ENCODE measurements at regions not wholly inside any gene's neighbourhood (a gene's known extent, or its start where the extent isn't known, plus 50 kb on each side); places are given as distances from the start of the nearest gene placed in this dataset.
"Not testable (repeated sequence)": the region's sequence is repeated elsewhere in the genome, so short reads cannot be mapped to it uniquely, and the experiment has no call there.

GRCh38 chrX:80508083-80508482 lies 87.8 kb downstream of the TENT5D start:
- H3K9me3 ChIP-seq (ENCODE audit: control insufficient read depth, insufficient read depth, low read length); H3K27ac ChIP-seq (ENCODE audit: low read depth, low read length); DNase-seq (ENCODE audit: low read depth, low spot score); CTCF ChIA-PET; H3K27me3 ChIP-seq (ENCODE audit: control insufficient read depth, insufficient read depth, low read length); H3K4me3 ChIP-seq (ENCODE audit: low read depth, low read length); POLR2A ChIA-PET: not testable (repeated sequence)

DNA sequence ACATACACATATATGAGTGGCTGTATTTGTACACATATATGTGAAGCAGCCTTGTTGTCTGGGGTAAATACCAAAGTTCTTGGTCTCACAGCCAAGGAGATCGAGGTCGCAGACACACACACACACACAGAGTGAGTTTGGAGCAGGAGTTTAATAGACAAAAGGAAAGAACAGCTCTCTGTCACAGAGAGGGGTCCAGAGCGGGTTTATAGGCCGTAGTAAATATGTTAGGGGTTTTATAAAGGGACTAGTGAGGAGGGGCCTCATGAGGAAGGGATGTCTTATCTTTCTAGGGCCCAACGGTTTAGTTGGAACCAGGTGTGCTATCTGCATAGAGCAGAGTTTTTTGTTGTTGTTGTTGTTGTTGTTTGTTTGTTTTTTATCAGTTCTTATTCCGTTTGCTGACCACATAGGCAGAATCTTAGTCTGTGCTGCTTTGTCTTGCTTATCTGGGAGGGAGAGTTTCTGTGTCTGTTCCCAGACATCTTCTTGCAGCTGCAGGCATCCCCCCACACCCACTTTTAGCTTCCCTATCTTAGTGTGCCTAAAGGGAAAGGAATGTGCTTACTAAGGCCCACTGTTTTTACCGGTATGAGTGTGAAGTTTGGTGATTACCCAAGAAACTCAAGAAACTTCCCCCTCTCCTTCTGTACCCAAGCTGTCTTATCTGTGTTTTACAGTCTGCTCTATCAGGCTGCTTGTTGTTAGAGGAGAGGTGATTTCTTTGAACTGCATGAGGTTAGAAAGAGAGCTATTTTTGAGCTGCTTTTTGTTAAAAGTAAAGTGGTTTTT lies 91.9 kb downstream of the TENT5D start:
- Histone ChIP-seq H3K27me3 (ENCODE audit: control insufficient read depth, insufficient read depth, low read length) (no peaks in the 10 kb centered on the region), H3K27ac (ENCODE audit: low read depth, low read length) (no peak overlapping the region), H3K4me3 (ENCODE audit: low read depth, low read length) (no peak overlapping the region), H3K9me3 (ENCODE audit: control insufficient read depth, insufficient read depth, low read length) (no peaks in the 10 kb centered on the region)
- ChIA-PET POLR2A (no interaction called here), CTCF (no interaction called here)
- TF ChIP-seq, protein P1, sequence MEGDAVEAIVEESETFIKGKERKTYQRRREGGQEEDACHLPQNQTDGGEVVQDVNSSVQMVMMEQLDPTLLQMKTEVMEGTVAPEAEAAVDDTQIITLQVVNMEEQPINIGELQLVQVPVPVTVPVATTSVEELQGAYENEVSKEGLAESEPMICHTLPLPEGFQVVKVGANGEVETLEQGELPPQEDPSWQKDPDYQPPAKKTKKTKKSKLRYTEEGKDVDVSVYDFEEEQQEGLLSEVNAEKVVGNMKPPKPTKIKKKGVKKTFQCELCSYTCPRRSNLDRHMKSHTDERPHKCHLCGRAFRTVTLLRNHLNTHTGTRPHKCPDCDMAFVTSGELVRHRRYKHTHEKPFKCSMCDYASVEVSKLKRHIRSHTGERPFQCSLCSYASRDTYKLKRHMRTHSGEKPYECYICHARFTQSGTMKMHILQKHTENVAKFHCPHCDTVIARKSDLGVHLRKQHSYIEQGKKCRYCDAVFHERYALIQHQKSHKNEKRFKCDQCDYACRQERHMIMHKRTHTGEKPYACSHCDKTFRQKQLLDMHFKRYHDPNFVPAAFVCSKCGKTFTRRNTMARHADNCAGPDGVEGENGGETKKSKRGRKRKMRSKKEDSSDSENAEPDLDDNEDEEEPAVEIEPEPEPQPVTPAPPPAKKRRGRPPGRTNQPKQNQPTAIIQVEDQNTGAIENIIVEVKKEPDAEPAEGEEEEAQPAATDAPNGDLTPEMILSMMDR (IDR thresholded peaks at IDR 0.05; ENCODE audit: low read depth, low read length): no peak
- no peak for DNase-seq (ENCODE audit: low read depth, low spot score)

DNA sequence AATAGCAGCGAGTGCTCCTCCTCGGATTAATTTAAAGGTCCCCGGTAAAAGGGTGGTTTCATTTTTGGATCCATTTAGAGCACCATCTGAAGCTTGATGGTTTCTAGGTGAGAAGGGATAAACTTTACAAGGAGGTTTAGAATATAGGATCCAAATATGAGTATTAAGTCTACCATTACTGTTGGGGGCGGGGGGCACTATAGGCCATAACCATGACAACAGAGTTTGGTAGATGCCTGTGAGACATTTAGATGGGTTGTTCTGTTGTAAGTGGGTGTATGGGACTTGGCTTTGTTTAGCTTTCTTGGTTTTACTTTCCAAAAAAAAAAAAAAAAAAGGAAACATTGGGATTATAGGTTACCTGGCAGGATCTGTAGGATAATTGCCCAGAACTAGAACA lies 92.7 kb downstream of the TENT5D start:
- Histone ChIP-seq H3K9me3 (ENCODE audit: control insufficient read depth, insufficient read depth, low read length) (no peaks in the 10 kb centered on the region), H3K27me3 (ENCODE audit: control insufficient read depth, insufficient read depth, low read length) (no peaks in the 10 kb centered on the region), H3K4me3 (ENCODE audit: low read depth, low read length) (no peak overlapping the region), H3K27ac (ENCODE audit: low read depth, low read length) (no peak overlapping the region)
- no peak for DNase-seq (ENCODE audit: low read depth, low spot score)
- CTCF ChIA-PET: no interaction called here
- POLR2A ChIA-PET: no interaction called here
- TF ChIP-seq, protein P1 (IDR thresholded peaks at IDR 0.05; ENCODE audit: low read depth, low read length): no peak

GRCh38 chrX:80513625-80514024 lies 93.4 kb downstream of the TENT5D start:
- no peaks in the 10 kb centered on the region for H3K27me3 ChIP-seq (ENCODE audit: control insufficient read depth, insufficient read depth, low read length)
- no peak overlapping the region for H3K4me3 ChIP-seq (ENCODE audit: low read depth, low read length)
- POLR2A ChIA-PET: no interaction called here
- CTCF ChIA-PET: no interaction called here
- no peak for DNase-seq (ENCODE audit: low read depth, low spot score)
- H3K27ac ChIP-seq (ENCODE audit: low read depth, low read length): no peak overlapping the region
- H3K9me3 ChIP-seq (ENCODE audit: control insufficient read depth, insufficient read depth, low read length): no peaks in the 10 kb centered on the region
- TF ChIP-seq, protein P1 (IDR thresholded peaks at IDR 0.05; ENCODE audit: low read depth, low read length): no peak

GRCh38 chrX:80537096-80537495 lies 116.8 kb downstream of the TENT5D start:
- ChIA-PET CTCF (no interaction called here), POLR2A (no interaction called here)
- DNase-seq (ENCODE audit: low read depth, low spot score): no peak
- TF ChIP-seq, protein P1 (IDR thresholded peaks at IDR 0.05; ENCODE audit: low read depth, low read length): no peak
- H3K4me3 ChIP-seq (ENCODE audit: low read depth, low read length): no peak overlapping the region
- H3K27me3 ChIP-seq (ENCODE audit: control insufficient read depth, insufficient read depth, low read length): no peaks in the 10 kb centered on the region
- no peak overlapping the region for H3K27ac ChIP-seq (ENCODE audit: low read depth, low read length)
- no peaks in the 10 kb centered on the region for H3K9me3 ChIP-seq (ENCODE audit: control insufficient read depth, insufficient read depth, low read length)
